HG03442 (cell line): ENCODE measurements at regions not wholly inside any gene's neighbourhood (a gene's known extent, or its start where the extent isn't known, plus 50 kb on each side); places are given as distances from the start of the nearest gene placed in this dataset.
"Not testable (repeated sequence)": the region's sequence is repeated elsewhere in the genome, so short reads cannot be mapped to it uniquely, and the experiment has no call there.

ENCODE experiments used
- ATAC-seq: cut with Tn5 transposase; IDR thresholded peaks from one replicate; pipeline ENCODE4 v1.9.1; 2021; ENCODE audit warnings: mild to moderate bottlenecking, moderate library complexity; ENCODE audit not compliant: unreplicated experiment

GRCh38 chr1:208344202-208344857 is 100.1 kb upstream of the PLXNA2 start:
- ATAC-seq = no peak

DNA sequence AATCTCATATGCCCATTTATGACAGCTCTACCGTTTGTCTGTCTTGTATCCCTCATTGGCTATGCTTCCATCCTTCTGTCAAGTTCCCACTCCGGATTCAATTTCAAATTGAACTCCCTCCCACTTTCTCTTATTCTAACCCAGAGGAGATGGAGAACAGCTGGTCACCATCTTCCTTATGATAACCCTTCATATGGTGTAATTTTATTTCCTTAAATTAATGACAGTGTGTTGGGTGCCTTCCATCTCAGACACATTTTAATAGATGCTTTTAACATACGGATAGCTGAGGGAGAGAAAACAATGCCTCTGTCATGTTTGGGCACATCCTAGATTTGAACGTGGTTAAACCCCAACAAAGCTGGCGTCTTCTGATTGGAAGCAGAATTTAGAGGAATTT is 103.0 kb upstream of the PLXNA2 start:
- ATAC-seq = no peak

- ATAC-seq = no peak
These were observed 105.6 kb upstream of the PLXNA2 start for GRCh38 chr1:208349694-208350330.

DNA sequence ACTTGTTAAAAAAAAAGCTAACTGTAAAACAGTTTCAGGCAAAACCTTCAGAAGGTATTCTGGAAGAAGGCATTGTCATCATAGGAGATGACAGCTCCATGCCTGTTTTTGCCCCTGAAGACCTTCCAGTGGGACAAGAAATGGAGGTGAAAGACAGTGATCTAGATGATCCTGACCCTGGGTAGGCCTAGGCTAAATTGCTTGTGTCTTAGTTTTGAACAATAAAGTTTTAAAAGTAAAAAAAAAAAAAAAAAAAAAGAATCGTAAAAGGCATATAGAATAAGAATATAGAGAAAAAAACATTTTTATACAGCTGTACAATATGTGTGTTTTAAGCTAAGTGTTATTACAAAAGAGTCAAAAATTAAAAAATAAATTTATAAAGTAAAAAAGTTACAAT is 106.6 kb upstream of the PLXNA2 start:
- no peak for ATAC-seq

DNA sequence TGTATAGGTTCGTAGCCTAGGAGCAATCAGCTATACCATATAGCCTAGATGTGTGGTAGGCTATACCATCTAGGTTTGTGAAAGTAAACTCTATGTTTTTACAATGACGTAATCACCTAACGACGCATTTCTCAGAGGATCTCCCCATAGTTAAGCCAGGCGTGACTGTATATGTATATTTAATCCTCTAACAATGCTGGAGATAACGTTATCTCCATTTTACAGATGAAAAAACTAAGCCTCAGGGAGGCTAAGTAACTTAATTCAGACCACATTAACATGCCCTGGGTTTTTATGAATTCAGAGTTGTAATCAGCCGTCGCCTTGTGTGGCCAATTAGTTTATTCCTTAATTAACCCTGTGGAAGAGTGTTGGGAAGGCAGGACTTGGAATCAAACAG is 107.7 kb upstream of the PLXNA2 start:
- ATAC-seq = no peak

DNA sequence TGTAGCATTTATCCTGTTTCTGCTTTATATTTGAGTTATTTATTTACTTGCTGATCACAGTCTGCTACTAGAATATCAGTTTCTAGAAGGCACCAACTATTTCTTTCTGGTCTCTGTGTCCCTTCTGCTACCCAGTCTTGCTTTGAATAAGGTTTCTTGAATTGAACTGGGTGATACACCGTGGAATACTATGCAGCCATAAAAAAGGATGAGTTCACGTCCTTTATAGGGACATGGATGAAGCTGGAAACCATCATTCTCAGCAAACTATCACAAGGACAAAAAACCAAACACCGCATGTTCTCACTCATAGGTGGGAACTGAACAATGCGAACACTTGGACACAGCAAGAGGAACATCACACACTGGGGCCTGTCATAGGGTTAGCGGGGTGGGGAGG is 109.6 kb upstream of the PLXNA2 start:
- ATAC-seq = not testable (repeated sequence)

- no peak for ATAC-seq
These were observed 113.7 kb upstream of the PLXNA2 start for GRCh38 chr1:208357644-208358507.

- no peak for ATAC-seq
These were observed 114.5 kb upstream of the PLXNA2 start for GRCh38 chr1:208358651-208359050.

DNA sequence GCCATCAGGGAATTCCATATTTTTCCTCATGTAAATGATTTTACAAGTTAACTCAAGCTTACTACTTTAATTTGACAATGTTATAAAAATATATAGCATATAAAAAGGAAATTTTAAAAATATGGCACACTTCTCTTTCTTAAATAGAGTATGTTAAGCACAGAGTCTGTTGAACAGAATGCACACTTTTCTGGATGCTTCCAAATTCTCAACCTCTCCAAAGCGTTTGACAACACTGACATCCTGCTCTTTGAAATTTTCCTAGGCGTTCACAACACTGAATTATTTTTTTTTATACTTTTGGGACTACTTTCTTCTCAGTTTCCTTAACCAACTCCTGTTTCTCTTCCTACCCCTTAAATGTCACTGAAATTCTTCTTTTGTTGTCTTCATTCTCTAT is 117.8 kb upstream of the PLXNA2 start:
- no peak for ATAC-seq

- no peak for ATAC-seq
These were observed 122.4 kb upstream of the PLXNA2 start for GRCh38 chr1:208366559-208366958.

DNA sequence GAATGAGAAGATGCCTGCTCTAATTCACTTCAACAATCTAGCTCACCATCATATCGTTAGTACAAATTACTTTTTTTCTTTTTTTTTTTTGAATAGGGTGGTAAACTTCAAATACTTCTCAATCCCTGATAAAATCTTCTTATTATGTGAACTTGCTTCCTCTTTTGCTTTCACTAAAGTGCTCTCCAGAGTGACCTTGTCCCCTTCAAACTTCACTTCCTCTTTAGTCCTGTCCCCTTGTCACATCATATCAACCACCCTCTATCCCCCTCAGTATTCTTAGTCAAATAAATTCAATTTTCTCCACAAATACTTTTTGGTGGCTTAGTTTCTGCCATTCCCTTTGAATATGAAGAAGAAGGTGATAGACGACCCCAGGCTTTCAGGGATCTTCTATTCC is 124.9 kb upstream of the PLXNA2 start:
- no peak for ATAC-seq

DNA sequence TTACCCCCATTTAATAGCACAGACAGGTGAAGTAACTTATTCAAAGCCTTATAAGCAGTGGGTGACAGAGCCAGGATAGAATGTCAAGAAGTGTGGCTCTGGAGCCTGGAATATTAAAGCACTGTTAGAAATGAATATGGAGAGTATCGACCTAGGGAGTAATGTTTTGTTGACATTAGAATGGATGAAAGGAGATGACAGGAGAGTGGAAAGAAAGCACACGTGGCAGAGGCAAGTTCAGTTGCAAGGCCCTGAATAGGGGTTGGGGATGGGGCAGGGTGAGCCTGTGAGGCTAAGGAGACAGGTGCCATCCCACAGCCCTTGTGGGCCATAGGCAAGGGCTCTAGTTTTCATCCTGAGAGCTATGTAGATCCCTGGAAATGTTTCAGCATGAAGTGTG is 125.5 kb upstream of the PLXNA2 start:
- ATAC-seq = no peak

DNA sequence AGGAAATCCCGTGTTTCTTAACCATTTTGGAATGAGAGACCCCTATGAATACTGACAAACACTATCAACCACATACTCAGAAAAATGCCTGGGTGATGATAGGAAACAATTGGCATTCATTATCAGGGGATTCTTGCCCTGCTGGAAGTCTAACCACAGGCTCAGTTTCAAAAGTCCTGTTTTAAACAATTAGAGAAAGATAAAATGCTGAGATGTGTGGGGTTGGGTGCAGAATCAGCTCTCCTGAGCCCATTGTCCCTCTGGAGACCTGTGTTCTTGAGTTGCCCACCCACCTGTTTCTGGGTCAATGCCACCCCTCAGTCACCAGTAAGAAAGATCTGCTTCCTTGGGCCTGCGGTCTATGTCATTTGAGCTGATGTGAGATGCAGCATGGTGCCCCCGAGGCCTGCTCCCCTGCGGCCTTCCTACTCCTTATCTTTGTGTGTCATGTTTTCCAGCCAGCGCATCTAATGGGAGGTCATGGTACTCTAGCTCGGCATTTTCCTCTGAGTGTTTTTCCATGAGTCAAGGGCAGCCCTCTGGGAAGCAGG is 130.3 kb upstream of the PLXNA2 start:
- no peak for ATAC-seq

DNA sequence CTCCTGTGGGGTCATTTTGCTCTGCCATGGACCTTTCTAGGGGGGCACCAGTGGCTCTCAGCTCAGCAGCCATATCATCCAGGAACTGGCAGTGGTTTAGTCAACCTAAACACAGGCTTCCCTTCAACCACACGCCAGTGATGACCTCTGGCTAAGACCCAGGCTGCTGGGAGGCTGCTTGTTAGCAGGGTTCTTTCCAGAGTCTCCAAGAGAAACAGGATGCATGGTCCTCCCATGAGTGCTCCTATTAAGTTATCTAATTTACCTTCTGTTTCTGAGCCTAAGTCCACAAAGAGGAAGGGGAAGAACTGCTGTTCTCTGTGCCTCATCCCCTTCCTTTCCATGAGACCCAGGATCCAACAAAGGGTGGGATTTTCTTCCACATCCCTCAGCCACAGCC is 137.3 kb upstream of the PLXNA2 start:
- ATAC-seq = no peak

DNA sequence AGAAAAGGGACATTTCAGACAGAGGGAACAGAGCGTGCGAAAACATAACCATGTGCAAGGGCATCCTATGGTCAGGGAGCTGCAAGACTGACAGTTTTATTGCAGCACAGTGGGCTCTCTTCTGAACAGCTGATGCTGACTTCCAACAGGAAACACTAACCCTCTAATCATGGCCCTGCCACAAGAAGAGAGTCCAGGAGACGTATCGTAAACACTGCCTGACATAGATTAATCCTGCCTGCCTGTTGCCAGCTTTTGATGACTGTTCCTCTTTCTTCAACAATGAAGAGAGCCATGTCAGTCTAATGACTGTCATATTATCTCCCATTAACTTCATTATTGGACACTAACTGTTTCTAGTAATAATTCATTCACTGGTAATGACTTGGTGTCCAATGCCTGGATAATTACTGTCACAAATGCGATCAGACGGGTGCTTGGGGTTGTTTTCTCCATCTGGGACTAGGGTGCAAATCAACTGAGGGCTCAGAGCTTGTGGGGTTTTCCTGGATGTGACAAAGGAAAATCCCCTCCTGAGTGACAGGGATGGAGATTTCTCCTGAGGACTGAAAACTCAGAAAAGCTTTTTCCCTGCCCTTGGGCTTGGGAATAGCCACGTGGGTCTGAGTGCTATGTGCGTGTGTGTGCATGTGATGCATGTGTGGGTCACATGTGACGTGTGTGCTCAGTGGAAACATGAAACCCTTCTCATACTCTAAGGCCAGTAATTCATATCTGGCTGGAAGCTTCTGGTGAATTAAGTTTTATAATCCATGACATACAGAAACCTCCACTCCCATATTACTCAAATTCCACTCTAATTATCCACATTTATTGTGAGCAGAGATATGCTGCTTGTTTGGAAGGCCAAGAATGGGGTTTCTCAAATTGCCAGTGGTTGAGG is 144.0 kb upstream of the PLXNA2 start:
- ATAC-seq = no peak

- no peak for ATAC-seq
These were observed 149.2 kb upstream of the PLXNA2 start for GRCh38 chr1:208393416-208393815.

- no peak for ATAC-seq
These were observed 149.6 kb upstream of the PLXNA2 start for GRCh38 chr1:208393826-208394225.

- no peak for ATAC-seq
These were observed 153.1 kb upstream of the PLXNA2 start for GRCh38 chr1:208397286-208397685.

GRCh38 chr1:208405014-208405413 is 160.8 kb upstream of the PLXNA2 start:
- no peak for ATAC-seq

- ATAC-seq = no peak
These were observed 165.0 kb upstream of the PLXNA2 start for GRCh38 chr1:208409176-208409575.

DNA sequence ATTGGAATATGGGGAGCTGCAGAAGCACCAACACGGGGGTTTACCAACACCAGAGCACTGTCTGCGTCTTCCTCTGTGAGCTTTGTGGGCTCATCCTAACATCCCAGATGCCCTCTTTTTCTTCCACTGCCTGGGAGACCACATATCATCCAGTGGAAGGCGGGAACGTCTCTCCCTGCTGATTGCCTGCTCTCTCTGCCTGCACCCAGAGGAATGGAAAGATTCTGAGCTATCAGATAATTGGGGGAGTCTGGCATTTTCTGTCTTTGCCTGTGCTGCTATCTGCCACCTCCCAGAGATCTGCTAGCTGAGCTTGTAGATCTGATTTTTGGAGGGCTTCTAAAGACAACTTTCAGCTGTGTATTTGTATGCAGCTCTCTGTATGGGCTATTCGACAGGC is 166.2 kb upstream of the PLXNA2 start:
- no peak for ATAC-seq
